Heart left ventricle (tissue), 16 donors: ENCODE measurements at regions not wholly inside any gene's neighbourhood (a gene's known extent, or its start where the extent isn't known, plus 50 kb on each side); places are given as distances from the start of the nearest gene placed in this dataset.

ENCODE experiments used
- ATAC-seq, 4 donors: fragments of 200-7000 bp; cut with Tn5 transposase; one replicate each; pipeline ENCODE4 v1.9.1; 2020 to 2022; ENCODE audit warnings: moderate library complexity in 4 of 4, mild to moderate bottlenecking in 3 of 4, moderate number of reproducible peaks in 1 of 4
- DNase-seq, 5 donors: peaks; one replicate each; pipeline ENCODE4 v3.0.0-alpha.2; 2020
- H3K27ac ChIP-seq, 12 donors: fragments of 200-600 bp; sonication (generic) in 4 of 12; one replicate each; pipeline versions ENCODE4 v1.5.0 to v1.8.0; 2016 to 2022; ENCODE audit warnings: mild to moderate bottlenecking in 2 of 12
- H3K27me3 ChIP-seq, 9 donors: fragments of 200-600 bp; sonication (generic) in 2 of 9; one replicate each; pipeline versions ENCODE4 v1.5.1 to v1.8.0; 2016 to 2022; ENCODE audit warnings: mild to moderate bottlenecking in 3 of 9
- H3K36me3 ChIP-seq, 9 donors: fragments of 200-600 bp; sonication (generic) in 2 of 9; one replicate each; pipeline versions ENCODE4 v1.5.0 to v1.8.0; 2018 to 2022; ENCODE audit warnings: mild to moderate bottlenecking in 2 of 9
- H3K4me1 ChIP-seq, 12 donors: fragments of 200-600 bp; sonication (generic) in 4 of 12; one replicate each; pipeline versions ENCODE4 v1.5.0 to v1.8.0; 2016 to 2022; ENCODE audit warnings: mild to moderate bottlenecking in 3 of 12
- H3K4me3 ChIP-seq, 12 donors: fragments of 200-600 bp; sonication (generic) in 4 of 12; one replicate each; pipeline versions ENCODE4 v1.5.0 to v1.8.0; 2017 to 2022; ENCODE audit warnings: mild to moderate bottlenecking in 9 of 12, moderate library complexity in 4 of 12
- H3K9me3 ChIP-seq, 12 donors: fragments of 200-600 bp; sonication (generic) in 4 of 12; one replicate each; pipeline versions ENCODE4 v1.5.0 to v1.8.0; 2016 to 2022; ENCODE audit warnings: mild to moderate bottlenecking in 1 of 12
- POLR2A ChIP-seq, 2 donors: fragments of 450-650 bp; IDR thresholded peaks; one replicate each; pipeline ENCODE4 v1.6.1; 2017; ENCODE audit warnings: antibody characterized with exemption in 2 of 2, mild to moderate bottlenecking in 2 of 2, moderate library complexity in 2 of 2
- WGBS, 4 donors: extraction: QIAGEN DNeasy Blood & Tissue Kit in 2 of 4; methylation state at CpG; one replicate each; pipeline versions ENCODE4 v1.1.5 to v1.1.7; 2013 to 2018; 5-methylcytosine and 5-hydroxymethylcytosine counted together
- intact Hi-C, 10 donors: fragments of 100-400 bp; cut with DNase I; formaldehyde crosslinking; loops; one replicate each; pipeline versions ENCODE4 v1.11.1 to v1.14.2; 2022
- TF ChIP-seq, protein P1 (sequence below), 12 donors: fragments of 200-600 bp; sonication (generic) in 4 of 12; IDR thresholded peaks; one replicate each; pipeline versions ENCODE4 v1.5.0 to v1.8.0; 2018 to 2022; ENCODE audit warnings: antibody characterized with exemption in 12 of 12, mild to moderate bottlenecking in 5 of 12
- donor health status: ischemic (EF 13 %, LVEDD 7.1; RV severe dilation, severe dysfunction).
- donor health status: healthy with polysubstance abuse.
- donor health status: DM: no; HTN: yes; CAD: no.
- donor health status: DM: no; HTN: no; CAD: no.
- donor health status: ischemic (EF 25% LVEDD 6.9; RV normal size, moderate dysfunction).
- donor health status: ischemic (EF 25% LVEDD 5.7; RV mildly dilated, moderate dysfunction).
- donor health status: healthy.
- donor health status: DM: yes; HTN: yes; CAD: no.
- donor health status: ischemic (EF 35%, LVEDD 5.7; RV mildly dilated, moderate dysfunction).
- donor health status: nonischemic (EF 11% LVEDD 7.7; RV severe dilation, severe dysfunction).
- donor health status: DM: yes; HTN: yes; CAD: no.
- donor health status: PGD.
- donor health status: ischemic (EF 29% LVEDD 5.4; RV normal size, mild dysfunction).
- donor health status: nonischemic (EF 23%, LVEDD 6.1; RV moderate dilation, normal function).

DNA sequence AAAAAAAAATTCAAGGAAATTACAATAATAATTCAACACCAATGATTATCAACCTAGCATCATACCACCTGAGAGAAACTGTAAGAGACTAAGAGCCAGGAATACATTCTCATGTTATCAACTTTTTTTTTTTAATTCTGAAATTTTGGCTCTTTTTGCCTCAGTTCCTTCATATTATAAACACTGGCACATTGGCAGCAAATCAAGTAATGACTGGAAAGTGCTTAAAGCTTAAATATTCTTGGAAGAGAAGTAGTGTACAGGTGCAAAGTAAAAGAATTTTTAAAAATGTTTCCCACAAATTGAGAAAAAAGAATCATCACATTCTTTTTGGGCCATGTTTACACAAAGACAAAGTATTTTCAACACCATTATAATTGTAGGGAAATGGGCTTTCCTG, 296.9 kb upstream of the SOX5 start:
- Histone ChIP-seq H3K27me3 (no peaks in the 10 kb centered on the region), H3K27ac (no peak overlapping the region), H3K9me3 (no peaks in the 10 kb centered on the region), H3K4me1 (no peaks in the 10 kb centered on the region), H3K36me3 (no peaks in the 10 kb centered on the region), H3K4me3 (no peak overlapping the region)
- no peak for TF ChIP-seq POLR2A (IDR thresholded peaks at IDR 0.05)
- TF ChIP-seq, protein P1, sequence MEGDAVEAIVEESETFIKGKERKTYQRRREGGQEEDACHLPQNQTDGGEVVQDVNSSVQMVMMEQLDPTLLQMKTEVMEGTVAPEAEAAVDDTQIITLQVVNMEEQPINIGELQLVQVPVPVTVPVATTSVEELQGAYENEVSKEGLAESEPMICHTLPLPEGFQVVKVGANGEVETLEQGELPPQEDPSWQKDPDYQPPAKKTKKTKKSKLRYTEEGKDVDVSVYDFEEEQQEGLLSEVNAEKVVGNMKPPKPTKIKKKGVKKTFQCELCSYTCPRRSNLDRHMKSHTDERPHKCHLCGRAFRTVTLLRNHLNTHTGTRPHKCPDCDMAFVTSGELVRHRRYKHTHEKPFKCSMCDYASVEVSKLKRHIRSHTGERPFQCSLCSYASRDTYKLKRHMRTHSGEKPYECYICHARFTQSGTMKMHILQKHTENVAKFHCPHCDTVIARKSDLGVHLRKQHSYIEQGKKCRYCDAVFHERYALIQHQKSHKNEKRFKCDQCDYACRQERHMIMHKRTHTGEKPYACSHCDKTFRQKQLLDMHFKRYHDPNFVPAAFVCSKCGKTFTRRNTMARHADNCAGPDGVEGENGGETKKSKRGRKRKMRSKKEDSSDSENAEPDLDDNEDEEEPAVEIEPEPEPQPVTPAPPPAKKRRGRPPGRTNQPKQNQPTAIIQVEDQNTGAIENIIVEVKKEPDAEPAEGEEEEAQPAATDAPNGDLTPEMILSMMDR (IDR thresholded peaks at IDR 0.05) = no peak
- DNase-seq (no peak), ATAC-seq (no peak)
- intact Hi-C loops = no loop called here

DNA sequence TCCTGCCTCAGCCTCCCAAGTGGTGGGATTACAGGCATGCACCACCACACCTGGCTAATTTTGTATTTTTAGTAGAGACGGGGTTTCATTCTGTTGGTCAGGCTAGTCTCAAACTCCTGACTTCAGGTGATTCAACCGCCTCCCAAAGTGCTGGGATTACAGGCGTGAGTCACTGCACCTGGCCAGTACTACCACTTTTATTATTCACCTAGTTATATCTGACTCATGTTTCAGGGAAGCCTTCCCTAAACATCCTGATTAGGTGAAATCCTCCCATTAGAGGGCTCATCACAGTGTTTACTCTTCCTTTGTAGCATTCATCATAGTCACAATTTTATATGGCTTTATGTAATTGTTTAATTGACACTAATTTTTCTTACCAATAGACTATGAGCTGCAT, 295.3 kb upstream of the SOX5 start:
- WGBS, 4 donors = 86 to 96% (median 92%) methylated on average over 3 of the region's 3 CpGs
- Histone ChIP-seq H3K4me1 (no peaks in the 10 kb centered on the region), H3K9me3 (no peaks in the 10 kb centered on the region), H3K4me3 (no peak overlapping the region), H3K36me3 (no peaks in the 10 kb centered on the region), H3K27me3 (no peaks in the 10 kb centered on the region), H3K27ac (no peak overlapping the region)
- intact Hi-C loops = no loop called here
- DNase-seq (no peak), ATAC-seq (no peak)
- TF ChIP-seq, protein P1 (IDR thresholded peaks at IDR 0.05) = no peak
- no peak for TF ChIP-seq POLR2A (IDR thresholded peaks at IDR 0.05)

DNA sequence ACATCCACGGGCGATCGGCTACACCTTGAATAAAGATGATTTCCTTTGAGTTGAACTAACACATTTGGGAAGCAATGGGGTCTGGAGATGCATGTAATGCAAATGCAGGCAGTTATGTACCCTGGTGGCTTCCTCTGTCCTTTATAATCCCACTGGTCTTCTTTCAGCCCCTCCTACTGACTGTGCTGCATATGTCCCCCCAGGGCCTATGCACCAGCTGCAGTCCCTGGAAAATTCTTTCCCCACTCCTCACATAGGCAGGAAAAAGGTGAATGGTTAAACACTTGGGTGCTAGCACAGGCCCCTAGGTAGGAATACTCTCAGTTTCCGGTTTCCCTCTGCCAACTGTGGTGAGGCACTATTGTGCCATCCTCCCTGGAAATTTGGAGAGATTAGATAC, 294.8 kb upstream of the SOX5 start:
- no peak for DNase-seq
- Histone ChIP-seq H3K9me3 (no peaks in the 10 kb centered on the region), H3K27ac (no peak overlapping the region), H3K4me1 (no peaks in the 10 kb centered on the region), H3K36me3 (no peaks in the 10 kb centered on the region), H3K4me3 (no peak overlapping the region), H3K27me3 (no peaks in the 10 kb centered on the region)
- intact Hi-C loops = no loop called here
- TF ChIP-seq, protein P1 (IDR thresholded peaks at IDR 0.05) = no peak
- no peak for TF ChIP-seq POLR2A (IDR thresholded peaks at IDR 0.05)
- ATAC-seq = no peak
- 89 to 95% (median 94%) methylated on average over 4 of the region's 4 CpGs for WGBS, 4 donors

DNA sequence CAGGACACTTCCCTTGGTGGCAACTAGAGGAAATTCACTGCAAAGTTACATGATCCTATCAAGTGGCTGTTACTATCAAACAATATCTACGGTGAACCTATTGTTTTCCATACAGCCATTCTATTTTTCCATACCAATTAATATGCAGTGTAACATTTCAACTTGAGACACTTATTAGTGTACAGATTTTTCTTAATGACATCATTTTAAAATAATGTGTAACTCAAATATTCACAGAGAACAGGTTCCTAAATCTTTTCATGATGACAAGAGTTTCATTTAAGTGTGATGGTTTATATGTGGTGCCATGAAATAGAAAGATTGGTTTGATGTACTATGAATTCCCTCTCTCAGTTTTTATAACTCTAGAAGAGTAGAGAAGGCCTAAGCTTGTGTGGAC, 291.2 kb upstream of the SOX5 start:
- TF ChIP-seq, protein P1 (IDR thresholded peaks at IDR 0.05) = no peak
- TF ChIP-seq POLR2A (IDR thresholded peaks at IDR 0.05) = no peak
- Histone ChIP-seq H3K27ac (no peak overlapping the region), H3K4me3 (no peak overlapping the region), H3K27me3 (no peaks in the 10 kb centered on the region), H3K4me1 (no peaks in the 10 kb centered on the region), H3K9me3 (no peaks in the 10 kb centered on the region), H3K36me3 (no peaks in the 10 kb centered on the region)
- ATAC-seq = no peak
- WGBS, 4 donors = 72 to 96% (median 85%) methylated on average over 1 of the region's 1 CpG
- no peak for DNase-seq
- intact Hi-C loops = no loop called here
